ENCODE measurements at regions not wholly inside any gene's neighbourhood (a gene's known extent, or its start where the extent isn't known, plus 50 kb on each side); places are given as distances from the start of the nearest gene placed in this dataset.
"Not testable (repeated sequence)": the region's sequence is repeated elsewhere in the genome, so short reads cannot be mapped to it uniquely, and the experiment has no call there.

- TF ChIP-seq CTCF (IDR thresholded peaks at IDR 0.05); ZFX (IDR thresholded peaks at IDR 0.05; ENCODE audit: borderline replicate concordance): not testable (repeated sequence)
Observed at GRCh38 chr14:46100901-46101300, 550.7 kb downstream of the RPL10L start.

Measured in 22Rv1 (cell line).